Endodermal cell (in vitro differentiated cells): ENCODE measurements at regions not wholly inside any gene's neighbourhood (a gene's known extent, or its start where the extent isn't known, plus 50 kb on each side); places are given as distances from the start of the nearest gene placed in this dataset.
A peak's percentile ranks its signal among the peaks of the same experiment; 100 is the strongest.

Experiments
- DNase-seq: peaks from one replicate; pipeline ENCODE4 v3.0.0-alpha.2; 2017
- H3K27ac ChIP-seq: 2 replicates; pipeline ENCODE4 v1.5.1; 2013; ENCODE audit warnings: mild to moderate bottlenecking, low read depth, low read length, moderate library complexity
- H3K27me3 ChIP-seq: 2 replicates; pipeline ENCODE4 v1.6.1; 2013; ENCODE audit warnings: mild to moderate bottlenecking, low read length, moderate library complexity; ENCODE audit not compliant: insufficient read depth, control insufficient read depth, poor library complexity, severe bottlenecking
- H3K36me3 ChIP-seq: 2 replicates; pipeline ENCODE4 v1.7.0; 2013; ENCODE audit warnings: mild to moderate bottlenecking, low read length, moderate library complexity; ENCODE audit not compliant: control insufficient read depth, insufficient read depth
- H3K4me1 ChIP-seq: one replicate; pipeline ENCODE4 v1.7.0; 2013; ENCODE audit warnings: low read length; ENCODE audit not compliant: control insufficient read depth, insufficient read depth
- H3K4me3 ChIP-seq: 2 replicates; pipeline ENCODE4 v1.5.1; 2013; ENCODE audit warnings: mild to moderate bottlenecking, low read length, moderate library complexity
- H3K9ac ChIP-seq: 2 replicates; pipeline ENCODE4 v1.6.1; 2013; ENCODE audit warnings: mild to moderate bottlenecking, low read length, moderate library complexity; ENCODE audit not compliant: poor library complexity, severe bottlenecking; ENCODE audit errors: extremely low read depth
- H3K9me3 ChIP-seq: 2 replicates; pipeline ENCODE4 v1.6.1; 2013; ENCODE audit warnings: mild to moderate bottlenecking, low read length, moderate library complexity; ENCODE audit not compliant: control insufficient read depth
- H3K27ac Mint-ChIP-seq: 2 replicates; pipeline ENCODE4 v1.8.0; 2020; ENCODE audit warnings: mixed read lengths
- H3K27me3 Mint-ChIP-seq: 2 replicates; pipeline ENCODE4 v1.8.0; 2021; ENCODE audit warnings: mild to moderate bottlenecking, mixed read lengths; ENCODE audit not compliant: insufficient read depth
- H3K36me3 Mint-ChIP-seq: 2 replicates; pipeline ENCODE4 v1.8.0; 2020; ENCODE audit warnings: low read depth, mixed read lengths
- H3K4me1 Mint-ChIP-seq: 2 replicates; pipeline ENCODE4 v1.8.0; 2020; ENCODE audit warnings: mixed read lengths
- H3K4me3 Mint-ChIP-seq: 2 replicates; pipeline ENCODE4 v1.8.0; 2020; ENCODE audit warnings: mild to moderate bottlenecking, moderate library complexity, mixed read lengths
- H3K9me3 Mint-ChIP-seq: 2 replicates; pipeline ENCODE4 v1.8.0; 2020; ENCODE audit warnings: mild to moderate bottlenecking, mixed read lengths
- CTCF ChIP-seq: fragments of 200-600 bp; sonication (generic); conservative IDR thresholded peaks from 2 replicates; pipeline ENCODE4 v1.5.0; 2021; ENCODE audit warnings: antibody characterized with exemption, mild to moderate bottlenecking
- WGBS, 2 experiments: methylation state at CpG; one replicate each; pipeline versions ENCODE4 v1.1.5 to v1.1.7; 2013; ENCODE audit warnings: missing lambda C conversion rate in 2 of 2, mixed read lengths in 1 of 2; ENCODE audit not compliant: insufficient coverage in 1 of 2, insufficient read length in 1 of 2; 5-methylcytosine and 5-hydroxymethylcytosine counted together

GRCh38 chr17:73697872-73698271 is 53.6 kb upstream of the SDK2 start:
- no peak overlapping the region for H3K4me3 ChIP-seq
- peak; percentile 69 for TF ChIP-seq CTCF
- no peaks in the 10 kb centered on the region for H3K36me3 ChIP-seq
- Mint-ChIP-seq H3K4me3 (no peak overlapping the region), H3K27me3 (peaks cover 17% of the 10 kb centered on the region), H3K27ac (no peak overlapping the region), H3K4me1 (no peaks in the 10 kb centered on the region), H3K9me3 (peaks cover 3% of the 10 kb centered on the region), H3K36me3 (no peaks in the 10 kb centered on the region)
- H3K9me3 ChIP-seq = no peaks in the 10 kb centered on the region
- H3K27me3 ChIP-seq = peaks cover 9% of the 10 kb centered on the region
- no peak overlapping the region for H3K9ac ChIP-seq
- 71 to 79% methylated on average over 4 to 5 of the region's 5 CpGs for WGBS, 2 experiments
- no peak overlapping the region for H3K27ac ChIP-seq
- no peaks in the 10 kb centered on the region for H3K4me1 ChIP-seq
- DNase-seq = peak; percentile 86

- Mint-ChIP-seq H3K36me3 (no peaks in the 10 kb centered on the region), H3K27me3 (peaks cover 22% of the 10 kb centered on the region), H3K27ac (no peak overlapping the region), H3K4me3 (no peak overlapping the region), H3K9me3 (peaks cover 3% of the 10 kb centered on the region), H3K4me1 (no peaks in the 10 kb centered on the region)
- Histone ChIP-seq H3K4me1 (no peaks in the 10 kb centered on the region), H3K9me3 (no peaks in the 10 kb centered on the region), H3K4me3 (no peak overlapping the region), H3K27ac (no peak overlapping the region), H3K27me3 (peaks cover 9% of the 10 kb centered on the region), H3K36me3 (no peaks in the 10 kb centered on the region), H3K9ac (no peak overlapping the region)
- whole genome bisulfite sequencing, 2 experiments = 87% methylated on average over 4 to 5 of the region's 5 CpGs
- peak; percentile 30 for DNase-seq
- no peak for TF ChIP-seq CTCF
Measured at GRCh38 chr17:73698966-73699365, 54.7 kb upstream of the SDK2 start.

- H3K27ac Mint-ChIP-seq = no peak overlapping the region
- Histone ChIP-seq H3K9me3 (no peaks in the 10 kb centered on the region), H3K27ac (no peak overlapping the region), H3K9ac (no peak overlapping the region), H3K4me3 (no peak overlapping the region), H3K36me3 (no peaks in the 10 kb centered on the region), H3K27me3 (peaks cover 9% of the 10 kb centered on the region), H3K4me1 (no peaks in the 10 kb centered on the region)
- DNase-seq = no peak
- H3K4me1 Mint-ChIP-seq = no peaks in the 10 kb centered on the region
- no peaks in the 10 kb centered on the region for H3K36me3 Mint-ChIP-seq
- WGBS, 2 experiments = 97% methylated on average over 7 to 8 of the region's 8 CpGs
- H3K9me3 Mint-ChIP-seq = no peaks in the 10 kb centered on the region
- H3K4me3 Mint-ChIP-seq = no peak overlapping the region
- TF ChIP-seq CTCF = no peak
- peaks cover 34% of the 10 kb centered on the region for H3K27me3 Mint-ChIP-seq
Measured at GRCh38 chr17:73701701-73702100, 57.5 kb upstream of the SDK2 start.
